Gastroesophageal sphincter (tissue), 4 donors: ENCODE measurements at regions not wholly inside any gene's neighbourhood (a gene's known extent, or its start where the extent isn't known, plus 50 kb on each side); places are given as distances from the start of the nearest gene placed in this dataset.

ENCODE experiments used
- ATAC-seq: fragments of 150-250 bp; one replicate; pipeline ENCODE4 v1.9.1; 2016; ENCODE audit warnings: mild to moderate bottlenecking, moderate library complexity
- H3K27ac ChIP-seq, 4 donors: fragments of 200-600 bp; sonication (generic) in 3 of 4; 1 replicate in 3 of 4; 2 replicates in 1 of 4; pipeline ENCODE4 v1.5.1; 2016 to 2019
- H3K27me3 ChIP-seq: fragments of 200-600 bp; sonication (generic); one replicate; pipeline ENCODE4 v1.5.1; 2019
- H3K36me3 ChIP-seq, 2 donors: fragments of 200-600 bp; sonication (generic); one replicate each; pipeline ENCODE4 v1.5.1; 2019; ENCODE audit warnings: control low read depth in 1 of 2
- H3K4me1 ChIP-seq, 3 donors: fragments of 200-600 bp; sonication (generic); 1 replicate in 2 of 3; 2 replicates in 1 of 3; pipeline ENCODE4 v1.5.1; 2016 to 2019; ENCODE audit warnings: control low read depth in 2 of 3
- H3K4me3 ChIP-seq, 2 donors: fragments of 200-600 bp; sonication (generic); one replicate each; pipeline ENCODE4 v1.5.1; 2019; ENCODE audit warnings: mild to moderate bottlenecking in 1 of 2, moderate library complexity in 1 of 2
- H3K9me3 ChIP-seq, 3 donors: fragments of 200-600 bp; sonication (generic); one replicate each; pipeline ENCODE4 v1.5.1; 2017 to 2019; ENCODE audit warnings: control low read depth in 2 of 3
- EP300 ChIP-seq: sonication (generic); formaldehyde crosslinking; IDR thresholded peaks from one replicate; pipeline ENCODE4 v1.6.1; 2017; ENCODE audit warnings: antibody characterized with exemption, mild to moderate bottlenecking
- POLR2A ChIP-seq, 2 donors: fragments of 450-650 bp; IDR thresholded peaks; one replicate each; pipeline ENCODE4 v1.6.1; 2017; ENCODE audit warnings: antibody characterized with exemption in 2 of 2, mild to moderate bottlenecking in 2 of 2, moderate library complexity in 1 of 2
- POLR2AphosphoS5 ChIP-seq: sonication (generic); formaldehyde crosslinking; IDR thresholded peaks from one replicate; pipeline ENCODE4 v1.6.1; 2017; ENCODE audit warnings: antibody characterized with exemption
- WGBS, 2 donors: methylation state at CpG; one replicate each; pipeline ENCODE4 v1.1.5; 2018; ENCODE audit warnings: low coverage in 1 of 2; 5-methylcytosine and 5-hydroxymethylcytosine counted together
- TF ChIP-seq, protein P1 (sequence below), 4 experiments: fragments of 200-600 bp in 2 of 4; fragments of 450-650 bp in 2 of 4; sonication (generic) in 1 of 4; IDR thresholded peaks; one replicate each; pipeline ENCODE4 v1.5.1; 2017 to 2019; ENCODE audit warnings: antibody characterized with exemption in 4 of 4, mild to moderate bottlenecking in 2 of 4, moderate library complexity in 2 of 4

DNA sequence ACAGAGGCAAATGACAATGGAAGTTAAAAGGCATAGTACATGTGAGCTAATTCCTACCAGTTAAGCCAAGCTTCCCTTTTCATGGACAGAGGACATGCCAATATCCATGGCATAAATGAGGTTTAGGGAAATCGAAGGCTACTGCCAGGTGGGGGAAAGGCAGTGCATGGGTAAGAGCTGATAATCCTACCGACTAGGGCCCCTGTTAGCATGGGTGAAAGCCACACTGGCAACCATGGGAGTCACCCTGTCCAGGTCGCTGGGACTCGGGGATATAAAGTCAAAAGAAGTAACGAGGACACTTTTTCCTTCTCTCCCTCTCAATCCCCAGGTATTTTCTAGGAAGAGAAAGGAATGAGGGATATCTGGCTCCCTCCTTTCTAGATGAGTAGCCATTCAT is 83.7 kb upstream of the CDH19 start:
- TF ChIP-seq, protein P1, sequence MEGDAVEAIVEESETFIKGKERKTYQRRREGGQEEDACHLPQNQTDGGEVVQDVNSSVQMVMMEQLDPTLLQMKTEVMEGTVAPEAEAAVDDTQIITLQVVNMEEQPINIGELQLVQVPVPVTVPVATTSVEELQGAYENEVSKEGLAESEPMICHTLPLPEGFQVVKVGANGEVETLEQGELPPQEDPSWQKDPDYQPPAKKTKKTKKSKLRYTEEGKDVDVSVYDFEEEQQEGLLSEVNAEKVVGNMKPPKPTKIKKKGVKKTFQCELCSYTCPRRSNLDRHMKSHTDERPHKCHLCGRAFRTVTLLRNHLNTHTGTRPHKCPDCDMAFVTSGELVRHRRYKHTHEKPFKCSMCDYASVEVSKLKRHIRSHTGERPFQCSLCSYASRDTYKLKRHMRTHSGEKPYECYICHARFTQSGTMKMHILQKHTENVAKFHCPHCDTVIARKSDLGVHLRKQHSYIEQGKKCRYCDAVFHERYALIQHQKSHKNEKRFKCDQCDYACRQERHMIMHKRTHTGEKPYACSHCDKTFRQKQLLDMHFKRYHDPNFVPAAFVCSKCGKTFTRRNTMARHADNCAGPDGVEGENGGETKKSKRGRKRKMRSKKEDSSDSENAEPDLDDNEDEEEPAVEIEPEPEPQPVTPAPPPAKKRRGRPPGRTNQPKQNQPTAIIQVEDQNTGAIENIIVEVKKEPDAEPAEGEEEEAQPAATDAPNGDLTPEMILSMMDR (IDR thresholded peaks at IDR 0.05) = no peak
- TF ChIP-seq POLR2A (IDR thresholded peaks at IDR 0.05) (no peak), POLR2AphosphoS5 (no peak), EP300 (no peak)
- Histone ChIP-seq H3K27me3 (no peaks in the 10 kb centered on the region), H3K9me3 (peaks cover 0 to 19% (median 0%) of the 10 kb centered on the region in 3 donors), H3K27ac (no peak overlapping the region), H3K4me3 (no peak overlapping the region), H3K4me1 (no peaks in the 10 kb centered on the region), H3K36me3 (no peaks in the 10 kb centered on the region)
- 53 to 78% methylated on average over 4 to 5 of the region's 5 CpGs for WGBS, 2 donors
- ATAC-seq = no peak

DNA sequence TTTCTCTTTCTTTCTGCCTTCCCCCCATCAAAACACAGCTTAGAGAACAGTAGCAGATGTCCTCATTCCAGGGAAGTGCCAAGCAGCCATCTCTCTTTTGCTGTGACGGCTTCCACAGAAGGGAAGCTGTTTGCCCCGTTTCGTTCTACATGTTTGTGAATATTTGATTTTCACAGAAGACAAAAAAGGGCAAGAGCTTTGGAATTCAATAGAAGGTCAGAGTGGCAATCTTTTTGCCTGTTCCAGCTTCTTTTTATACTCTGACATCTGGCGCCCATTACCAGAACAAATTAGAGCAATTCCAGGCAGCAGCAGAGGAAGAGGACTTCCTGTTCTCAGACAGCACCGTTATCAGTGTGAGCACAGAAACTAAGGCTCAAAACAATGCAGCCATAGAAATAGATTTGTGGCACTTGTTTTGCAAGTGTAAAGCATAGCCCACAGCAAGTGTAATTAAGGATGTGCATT is 79.0 kb upstream of the CDH19 start:
- no peaks in the 10 kb centered on the region for H3K36me3 ChIP-seq
- peaks cover 0 to 11% (median 0%) of the 10 kb centered on the region in 3 donors for H3K9me3 ChIP-seq
- peak overlapping the region in 1 of 2 donors; percentile 21 for H3K4me3 ChIP-seq
- peak; percentile 60 for ATAC-seq
- peak; percentile 64 for TF ChIP-seq POLR2AphosphoS5
- TF ChIP-seq, protein P1 (IDR thresholded peaks at IDR 0.05) = no peak
- whole genome bisulfite sequencing, 2 donors = 4 to 6% methylated on average over 4 of the region's 5 CpGs
- H3K4me1 ChIP-seq = no peaks in the 10 kb centered on the region
- H3K27ac ChIP-seq = peak overlapping the region in 3 of 4 donors; percentile 1 to 50 (median 41)
- H3K27me3 ChIP-seq = no peaks in the 10 kb centered on the region

DNA sequence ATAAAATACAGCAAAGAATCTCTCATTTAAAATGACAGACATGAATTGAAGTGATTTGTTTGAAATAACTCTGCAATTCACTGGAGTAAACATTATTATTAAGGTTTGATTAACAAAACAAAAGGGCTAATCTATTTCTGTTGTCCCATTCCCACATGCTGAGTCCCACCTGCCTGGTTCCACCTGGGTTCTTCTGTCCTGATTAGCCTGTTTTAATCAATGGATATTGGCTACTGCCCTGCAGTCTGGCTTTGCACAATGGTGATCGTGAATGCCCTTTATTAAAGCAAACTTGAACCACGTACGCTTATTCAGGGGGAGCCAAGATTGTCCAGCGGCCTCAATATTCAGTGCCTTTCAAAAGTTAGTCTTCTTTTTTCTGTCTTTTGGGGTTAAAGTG is 72.8 kb upstream of the CDH19 start:
- Histone ChIP-seq H3K27me3 (no peaks in the 10 kb centered on the region), H3K4me3 (no peak overlapping the region), H3K36me3 (no peaks in the 10 kb centered on the region), H3K27ac (no peak overlapping the region), H3K4me1 (no peaks in the 10 kb centered on the region), H3K9me3 (peaks cover 0 to 5% (median 0%) of the 10 kb centered on the region in 3 donors)
- WGBS, 2 donors = 54% methylated on average over 4 of the region's 4 CpGs; no CpG with 5 or more reads in 1 of the 2 donors
- TF ChIP-seq EP300 (no peak), POLR2AphosphoS5 (no peak), POLR2A (IDR thresholded peaks at IDR 0.05) (no peak)
- TF ChIP-seq, protein P1 (IDR thresholded peaks at IDR 0.05) = no peak
- no peak for ATAC-seq

DNA sequence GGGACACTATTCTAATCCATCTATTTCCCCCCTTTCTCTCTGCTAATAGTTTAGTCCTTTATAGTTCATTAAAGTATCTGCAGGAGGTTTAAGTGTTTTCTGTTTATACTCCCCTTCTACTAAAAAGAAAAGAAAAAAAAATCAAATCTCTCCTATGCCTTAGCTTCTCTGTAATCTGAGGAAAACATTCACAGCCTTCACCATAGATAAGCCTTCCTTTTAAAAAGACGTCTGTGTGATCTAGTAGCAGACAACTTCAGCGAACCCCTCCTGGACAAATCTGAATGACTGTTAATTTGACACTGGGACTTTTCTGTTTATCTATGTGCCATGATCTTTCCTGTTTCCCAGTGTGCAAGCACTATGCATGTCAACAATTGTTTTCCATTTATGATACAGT is 70.4 kb upstream of the CDH19 start:
- no peak for TF ChIP-seq EP300
- TF ChIP-seq POLR2A (IDR thresholded peaks at IDR 0.05) = no peak
- no peak for TF ChIP-seq POLR2AphosphoS5
- TF ChIP-seq, protein P1 (IDR thresholded peaks at IDR 0.05) = no peak
- no peaks in the 10 kb centered on the region for H3K27me3 ChIP-seq
- no peaks in the 10 kb centered on the region for H3K36me3 ChIP-seq
- no peak overlapping the region for H3K27ac ChIP-seq
- no peak for ATAC-seq
- H3K9me3 ChIP-seq = peaks cover 0 to 5% (median 0%) of the 10 kb centered on the region in 3 donors
- H3K4me1 ChIP-seq = no peaks in the 10 kb centered on the region
- WGBS, 2 donors = 41 to 42% methylated on average over 2 of the region's 2 CpGs
- H3K4me3 ChIP-seq = no peak overlapping the region

DNA sequence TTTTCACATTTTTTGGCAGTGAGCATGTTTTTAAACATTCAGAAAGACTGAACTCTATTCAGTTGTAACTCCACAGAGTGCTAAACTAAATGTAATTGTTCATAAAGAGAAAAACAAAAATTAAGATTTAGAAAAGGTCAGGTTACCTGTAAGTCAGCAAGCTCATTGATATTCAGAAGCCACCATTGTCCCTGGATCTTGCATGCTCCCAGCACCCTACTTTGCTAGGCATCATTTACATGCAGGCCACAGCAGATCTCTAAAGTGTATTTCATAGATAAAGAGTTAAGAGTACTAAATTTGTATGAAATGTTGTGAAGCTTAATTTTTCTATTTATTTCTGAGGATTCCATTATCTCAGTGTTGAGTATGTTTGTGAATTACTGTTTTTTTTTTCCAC is 64.8 kb upstream of the CDH19 start:
- no peak overlapping the region for H3K27ac ChIP-seq
- H3K9me3 ChIP-seq = no peaks in the 10 kb centered on the region
- TF ChIP-seq POLR2AphosphoS5 (no peak), EP300 (no peak), POLR2A (IDR thresholded peaks at IDR 0.05) (no peak)
- TF ChIP-seq, protein P1 (IDR thresholded peaks at IDR 0.05) = no peak
- H3K4me1 ChIP-seq = no peaks in the 10 kb centered on the region
- H3K27me3 ChIP-seq = no peaks in the 10 kb centered on the region
- H3K4me3 ChIP-seq = no peak overlapping the region
- ATAC-seq = no peak
- H3K36me3 ChIP-seq = no peaks in the 10 kb centered on the region
